Activated T-cell treated with anti-CD3 and anti-CD28 coated beads for 4 hours (primary cell): ENCODE measurements at regions not wholly inside any gene's neighbourhood (a gene's known extent, or its start where the extent isn't known, plus 50 kb on each side); places are given as distances from the start of the nearest gene placed in this dataset.

ENCODE experiments used
- DNase-seq: peaks from one replicate; pipeline ENCODE4 v3.0.0-alpha.2; 2020

DNA sequence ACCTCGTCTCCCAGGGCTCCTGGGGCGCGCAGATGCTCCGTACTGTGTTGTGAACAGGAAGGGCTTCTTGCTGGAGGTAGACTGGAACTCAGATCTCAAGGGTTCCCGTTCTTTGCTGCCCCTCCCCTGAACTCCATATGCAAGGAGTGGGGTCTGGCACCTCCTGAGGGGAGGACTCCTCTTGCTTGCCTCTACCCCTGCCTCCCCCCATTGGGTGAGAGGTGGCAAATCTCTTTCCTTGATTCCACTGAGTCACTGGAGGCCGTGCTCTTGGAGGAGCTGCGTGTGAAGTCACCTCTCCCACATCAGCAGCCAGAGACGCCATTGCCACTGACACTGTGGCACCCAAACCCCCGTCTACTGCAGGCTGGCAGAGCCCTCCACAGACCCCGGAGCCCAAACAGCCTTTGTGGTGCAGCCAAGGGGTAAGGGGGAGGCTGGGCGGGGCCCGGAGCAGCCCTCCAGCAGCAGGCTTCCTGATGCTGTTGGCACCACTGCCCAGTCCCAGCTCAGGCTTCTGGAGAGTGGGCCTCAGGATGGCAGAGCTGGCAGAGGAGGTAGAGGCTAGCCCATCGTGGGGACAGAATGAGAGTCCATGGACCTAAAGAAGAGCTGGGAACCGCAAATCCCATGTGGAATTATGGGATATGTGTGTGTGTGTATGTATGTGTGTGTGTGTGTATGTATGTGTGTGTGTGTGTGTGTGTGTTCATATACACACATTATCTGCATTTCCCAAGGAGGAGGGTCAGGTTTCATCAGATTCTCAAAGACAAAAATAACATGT lies 104.9 kb upstream of the RUNX3 start:
- DNase-seq, result no peak

DNA sequence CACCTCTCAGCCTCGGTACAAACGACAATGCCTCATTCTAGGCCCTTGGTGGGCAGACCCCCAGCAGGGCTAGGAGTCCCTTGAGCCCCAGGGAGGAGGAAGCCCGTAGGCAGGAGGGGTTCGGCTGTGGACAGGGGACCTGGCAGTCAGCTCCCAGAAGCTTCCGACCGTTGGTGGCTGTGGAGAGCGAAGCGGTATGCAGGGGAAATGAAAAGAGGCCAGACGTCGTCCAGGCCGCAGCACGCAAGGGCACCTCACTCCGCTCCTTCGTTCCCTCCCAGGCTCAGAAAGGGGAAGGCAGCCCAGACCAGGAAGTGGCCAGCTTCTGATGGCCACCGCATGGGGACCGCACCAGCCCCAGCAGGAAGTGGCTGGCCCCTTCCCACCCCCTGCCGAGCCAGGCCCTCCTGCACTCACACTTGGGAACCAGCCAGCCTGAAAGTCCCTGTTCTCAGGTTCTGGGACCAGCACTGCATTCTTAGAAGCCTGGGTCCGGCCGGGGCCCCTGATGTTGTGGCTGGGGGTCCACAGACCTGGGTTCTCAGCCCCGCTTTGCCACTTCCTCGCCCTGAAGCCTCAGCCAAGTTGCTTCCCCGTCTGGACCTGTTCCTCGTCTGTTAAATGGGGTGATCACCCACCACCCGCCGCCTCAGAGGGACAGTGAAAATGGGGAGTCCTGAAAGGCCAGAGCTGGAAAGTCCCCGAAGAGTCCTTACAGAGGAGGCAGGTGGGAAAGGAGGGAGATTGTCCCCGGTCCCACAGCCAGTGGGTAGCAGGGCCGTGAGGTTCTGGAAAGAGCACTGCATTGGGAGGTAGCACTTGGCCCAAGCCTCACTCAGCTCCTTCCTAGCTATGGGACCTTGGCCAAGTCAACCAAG lies 104.0 kb upstream of the RUNX3 start:
- DNase-seq, result no peak

DNA sequence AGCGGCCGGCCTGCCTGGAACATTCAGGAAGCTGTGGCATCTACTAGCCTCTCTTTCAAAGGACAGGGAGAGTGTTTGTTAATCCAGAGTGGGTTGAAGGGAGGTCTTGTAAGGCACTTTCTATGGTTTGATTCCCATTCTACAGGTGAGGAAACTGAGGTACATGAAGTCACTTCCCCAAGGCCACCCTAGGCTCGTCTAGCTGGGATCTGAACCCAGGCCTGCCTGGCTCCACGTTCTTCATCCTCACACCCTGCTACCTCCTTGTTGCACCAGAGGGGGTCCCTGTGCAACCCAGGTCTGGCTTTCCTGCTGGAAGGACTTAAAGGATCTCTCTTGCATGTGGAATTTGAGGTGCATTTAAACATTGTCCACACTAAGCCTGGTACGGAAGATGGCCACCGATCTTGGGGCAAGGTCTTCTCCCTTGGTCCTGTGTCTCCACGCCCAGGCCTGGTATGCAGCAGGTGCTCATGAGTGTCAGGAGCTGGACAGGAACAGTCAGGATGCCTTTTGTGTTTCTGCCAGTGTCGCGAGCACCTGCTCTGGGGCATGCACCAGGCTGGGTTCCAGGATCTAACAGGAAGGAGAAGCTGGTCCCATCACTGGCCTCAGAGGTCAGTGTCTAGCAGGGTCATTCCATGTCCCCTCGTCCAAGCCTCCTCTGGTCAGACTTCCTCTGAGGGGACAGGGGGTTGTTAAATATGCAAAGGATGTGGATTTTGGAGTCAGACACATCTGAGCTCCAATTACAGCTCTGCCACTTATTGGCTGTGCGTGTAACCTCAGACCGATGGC lies 103.2 kb upstream of the RUNX3 start:
- no peak for DNase-seq

DNA sequence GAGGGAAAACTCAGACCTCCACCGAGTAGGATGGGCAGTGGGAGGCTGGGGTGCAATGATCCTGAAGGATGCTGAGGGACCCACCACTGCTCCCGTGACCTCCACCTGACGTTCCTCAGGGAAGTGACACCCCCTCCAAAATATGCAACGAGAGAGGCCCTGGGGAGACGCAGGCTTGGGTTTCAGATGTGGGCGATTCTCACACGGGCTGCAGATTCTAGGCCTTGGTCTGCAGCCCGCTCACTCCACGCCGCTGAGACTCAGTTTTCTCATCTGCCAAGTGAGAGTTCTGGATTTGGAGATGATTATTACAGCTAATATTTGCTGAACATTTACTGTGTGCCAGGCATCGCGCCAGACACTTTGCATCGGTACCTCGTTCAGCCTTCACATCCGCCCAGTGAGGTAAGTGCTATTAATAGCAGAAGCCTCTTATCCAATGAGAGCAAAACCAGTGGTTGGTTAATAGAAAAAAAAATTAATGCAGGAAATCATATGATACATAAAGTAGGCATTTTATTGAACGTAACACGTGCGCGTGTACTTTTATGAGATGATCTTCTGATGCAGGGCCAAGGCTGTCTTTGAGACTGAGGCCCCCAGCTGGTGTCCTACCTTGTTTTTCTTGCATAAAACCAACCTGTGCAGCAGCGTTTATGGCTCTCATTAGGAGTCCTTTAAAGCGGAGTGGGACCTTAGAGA lies 102.0 kb upstream of the RUNX3 start:
- DNase-seq, result no peak

DNA sequence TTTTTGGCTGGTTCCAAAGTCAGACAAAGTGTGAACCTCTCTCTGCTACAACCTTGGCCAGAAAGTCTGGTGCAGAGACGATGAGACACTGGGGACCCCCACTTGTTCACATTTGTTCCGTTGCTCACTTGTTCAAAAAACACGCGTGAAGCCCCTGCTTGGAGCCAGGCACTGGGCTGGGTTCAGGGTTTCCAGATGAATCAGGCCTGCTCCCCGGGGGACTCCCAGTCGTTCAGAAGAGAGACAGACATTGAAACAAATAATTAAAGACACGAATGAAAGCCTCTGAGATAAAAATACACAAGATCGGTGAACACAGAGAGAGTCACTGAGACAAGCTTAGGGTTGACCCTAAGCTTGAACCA lies 101.5 kb upstream of the RUNX3 start:
- peak; percentile 39 for DNase-seq

DNA sequence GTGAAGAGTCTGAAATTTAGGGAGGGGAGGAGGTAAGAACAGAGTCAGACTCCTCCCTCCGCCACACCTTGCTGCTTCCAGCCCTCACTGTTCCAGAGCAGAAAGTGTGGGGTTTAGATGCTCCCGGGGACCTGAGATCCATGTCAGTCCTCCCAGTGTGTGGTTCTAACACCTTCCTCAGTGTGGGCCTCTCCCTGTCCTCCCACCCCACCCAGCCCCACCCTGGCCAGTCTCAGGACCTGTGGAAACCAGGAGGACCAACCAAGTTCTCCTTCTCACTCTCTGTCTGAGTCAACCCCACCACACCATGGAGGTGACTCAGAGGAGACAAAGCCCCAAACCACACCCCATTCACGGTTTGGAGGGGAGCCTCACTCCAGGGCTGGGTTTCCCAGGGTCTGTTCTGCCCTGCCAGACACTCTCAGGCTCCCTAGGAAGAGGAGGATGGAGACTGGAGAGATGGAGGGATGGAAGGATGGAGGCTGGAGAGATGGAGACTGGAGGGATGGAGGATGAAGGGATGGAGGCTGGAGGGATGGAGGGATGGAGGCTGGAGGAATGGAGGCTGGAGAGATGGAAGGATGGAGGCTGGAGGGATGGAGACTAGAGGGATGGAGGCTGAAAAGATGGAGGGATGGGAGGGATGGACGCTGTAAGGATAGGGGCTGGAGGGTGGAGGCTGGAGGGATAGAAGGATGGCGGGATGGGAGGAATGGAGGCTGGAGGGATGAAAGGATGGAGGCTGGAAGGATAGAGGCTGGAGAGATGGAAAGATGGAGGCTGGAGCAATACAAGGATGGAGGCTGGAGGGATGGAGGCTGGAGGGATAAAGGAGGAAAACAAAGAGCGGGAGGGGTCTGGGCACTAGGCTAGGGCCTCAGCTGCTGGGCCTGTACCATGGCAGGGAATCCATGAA lies 100.9 kb upstream of the RUNX3 start:
- peak; percentile 66 for DNase-seq

DNA sequence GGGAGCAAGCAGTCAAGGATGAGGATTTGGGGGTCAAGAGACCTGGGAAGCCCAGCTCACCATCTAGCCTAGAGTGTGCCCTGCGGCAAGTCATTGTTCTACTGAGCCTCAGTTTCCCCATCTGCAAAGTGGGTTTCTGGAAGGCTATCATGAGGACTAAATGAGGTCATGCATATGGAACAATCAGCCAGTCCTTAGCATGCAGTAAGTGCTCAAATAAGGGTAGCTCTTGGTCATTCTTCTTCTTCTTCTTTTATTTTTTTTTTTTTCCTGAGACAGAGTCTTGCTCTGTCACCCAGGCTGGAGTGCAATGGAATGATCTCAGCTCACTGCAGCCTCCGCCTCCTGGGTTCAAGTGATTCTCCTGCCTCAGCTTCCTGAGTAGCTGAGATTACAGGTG lies 99.9 kb upstream of the RUNX3 start:
- no peak for DNase-seq

DNA sequence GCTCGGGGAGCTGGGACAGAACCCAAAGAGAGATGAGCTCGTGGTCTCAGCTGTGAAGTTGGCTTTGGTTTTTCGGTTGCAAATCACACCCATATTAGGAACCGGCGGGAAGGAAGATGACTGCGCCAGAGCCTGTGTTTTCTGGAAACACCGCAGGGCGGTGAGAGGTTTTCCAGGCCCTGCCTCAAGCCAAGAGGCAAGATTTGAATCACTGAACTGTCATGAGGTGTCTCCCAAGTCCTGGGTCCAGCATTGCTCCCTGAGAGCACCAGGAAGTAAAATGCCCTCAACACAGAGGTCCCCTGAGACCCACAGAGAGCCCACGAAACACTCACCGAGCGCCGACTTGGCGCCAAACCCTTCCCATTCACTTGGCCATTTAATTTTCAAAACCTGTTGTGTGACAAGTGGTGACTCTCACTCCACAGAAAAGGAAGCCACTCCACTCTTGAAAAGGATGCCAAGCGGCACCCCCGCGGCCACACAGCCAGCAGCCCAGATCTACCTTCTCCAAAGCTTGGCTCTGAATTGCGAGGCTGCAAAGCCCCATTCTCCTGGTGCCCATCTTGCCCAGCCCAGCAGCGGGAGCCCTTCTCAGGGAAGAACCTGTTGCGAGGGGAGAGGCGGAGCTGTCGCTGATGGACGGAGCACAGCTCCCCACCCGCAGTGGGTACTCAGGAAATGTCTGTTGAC lies 99.0 kb upstream of the RUNX3 start:
- DNase-seq, result no peak

DNA sequence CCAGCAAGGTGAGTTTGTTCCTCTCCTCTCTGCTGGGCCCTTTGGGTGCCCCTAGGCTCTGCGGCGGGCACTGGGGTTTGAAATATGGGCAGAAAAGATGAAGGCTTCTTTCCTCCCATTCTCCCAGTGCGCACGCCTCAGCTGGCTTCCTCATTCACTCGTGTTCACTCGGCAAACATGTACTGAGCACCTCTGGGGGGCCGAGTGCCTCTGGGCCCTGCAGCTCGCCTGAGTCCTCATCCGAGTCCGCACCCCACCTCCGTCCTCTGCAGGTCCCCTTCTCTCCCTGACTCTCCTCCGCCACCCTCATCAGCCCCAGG lies 98.5 kb upstream of the RUNX3 start:
- no peak for DNase-seq

DNA sequence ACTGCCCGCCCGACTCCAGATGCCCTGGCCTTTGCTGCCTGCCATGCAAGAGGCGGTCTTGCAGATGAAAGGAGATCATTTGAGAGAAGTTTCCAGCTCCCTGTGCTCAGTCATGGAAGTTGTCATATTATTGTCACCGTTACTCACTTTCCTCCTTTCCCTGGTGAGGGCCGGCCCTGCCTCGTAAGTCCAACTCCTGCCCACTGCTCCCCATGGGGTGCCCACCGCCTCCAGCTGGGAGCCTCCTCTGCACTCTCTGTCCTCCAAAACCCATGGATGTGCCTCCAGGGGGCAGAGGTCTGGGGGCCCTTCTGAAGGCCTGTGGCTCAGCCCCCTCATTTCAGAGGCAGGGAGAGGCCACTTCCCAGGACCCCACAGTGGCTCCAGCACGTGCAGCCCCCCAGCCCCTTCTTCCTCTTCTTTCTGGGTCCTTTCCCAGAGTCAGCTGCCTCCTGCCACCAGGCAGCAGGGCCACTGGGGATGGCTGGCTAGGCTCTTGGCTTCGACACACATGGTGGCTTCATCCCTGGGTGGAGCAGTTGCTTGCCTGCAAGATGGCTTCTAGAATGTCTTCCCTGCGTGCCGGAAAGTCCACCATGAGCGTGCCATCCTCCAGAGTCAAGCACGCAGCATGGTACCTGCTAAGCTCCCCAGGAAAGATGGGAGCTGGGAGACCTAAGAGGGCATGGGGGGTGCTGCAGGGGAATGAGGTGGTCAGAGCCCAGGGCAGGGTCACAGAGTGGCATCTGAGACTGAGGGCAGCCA lies 97.9 kb upstream of the RUNX3 start:
- DNase-seq, result no peak

DNA sequence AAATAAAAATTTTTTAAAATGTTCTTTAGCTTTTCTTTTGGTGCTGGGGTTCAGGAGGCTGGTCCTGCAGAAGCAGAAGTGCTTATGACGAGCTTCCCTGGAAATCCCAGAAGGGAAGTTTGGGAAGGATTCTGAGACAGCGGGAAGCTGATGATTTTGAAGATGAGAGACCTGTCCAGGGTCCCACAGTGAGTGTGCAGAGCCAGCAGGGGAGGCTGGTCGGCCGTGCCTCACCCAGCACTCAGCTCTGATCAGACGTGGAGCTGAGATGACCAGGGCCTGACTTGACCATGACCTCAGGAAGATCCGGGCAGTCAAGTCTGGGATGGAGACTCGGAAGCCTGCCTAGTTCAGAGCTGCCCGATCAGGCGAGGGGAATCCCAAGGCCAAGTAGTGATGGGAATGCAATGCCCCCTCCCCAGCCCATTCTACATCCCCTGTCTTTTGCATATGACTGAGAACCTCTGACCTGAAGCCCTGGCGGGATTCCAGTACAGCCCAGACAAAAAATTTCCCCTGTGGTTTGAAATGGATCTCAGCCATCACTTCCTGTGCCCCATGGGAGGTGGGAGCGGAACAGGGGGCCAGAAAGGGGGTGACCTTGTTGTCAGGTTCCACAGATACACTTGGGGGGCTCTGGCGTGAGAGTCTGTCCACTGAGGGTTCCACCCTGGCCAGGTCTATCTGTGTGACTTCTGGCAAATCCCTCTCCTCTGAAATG lies 96.8 kb upstream of the RUNX3 start:
- DNase-seq, result no peak

DNA sequence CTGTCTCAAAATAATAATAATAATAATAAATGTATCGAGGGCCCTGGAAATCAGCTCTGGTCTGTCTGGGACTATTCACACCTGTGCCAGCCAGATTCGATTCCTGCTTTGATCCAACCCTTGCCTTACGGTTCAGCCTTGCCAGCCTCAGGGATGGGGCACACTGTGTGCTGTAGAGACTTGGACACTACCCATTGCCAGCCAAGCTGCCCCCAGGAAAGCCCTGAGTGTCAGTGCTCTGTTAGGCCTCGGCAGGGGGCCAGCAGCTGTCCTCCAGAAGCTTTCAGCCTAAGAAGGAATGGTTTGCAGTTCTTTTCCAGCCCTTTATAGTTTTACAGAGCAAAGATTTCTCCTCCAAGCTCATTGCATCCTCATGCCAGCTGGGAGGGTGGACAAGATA lies 96.2 kb upstream of the RUNX3 start:
- DNase-seq, result no peak

DNA sequence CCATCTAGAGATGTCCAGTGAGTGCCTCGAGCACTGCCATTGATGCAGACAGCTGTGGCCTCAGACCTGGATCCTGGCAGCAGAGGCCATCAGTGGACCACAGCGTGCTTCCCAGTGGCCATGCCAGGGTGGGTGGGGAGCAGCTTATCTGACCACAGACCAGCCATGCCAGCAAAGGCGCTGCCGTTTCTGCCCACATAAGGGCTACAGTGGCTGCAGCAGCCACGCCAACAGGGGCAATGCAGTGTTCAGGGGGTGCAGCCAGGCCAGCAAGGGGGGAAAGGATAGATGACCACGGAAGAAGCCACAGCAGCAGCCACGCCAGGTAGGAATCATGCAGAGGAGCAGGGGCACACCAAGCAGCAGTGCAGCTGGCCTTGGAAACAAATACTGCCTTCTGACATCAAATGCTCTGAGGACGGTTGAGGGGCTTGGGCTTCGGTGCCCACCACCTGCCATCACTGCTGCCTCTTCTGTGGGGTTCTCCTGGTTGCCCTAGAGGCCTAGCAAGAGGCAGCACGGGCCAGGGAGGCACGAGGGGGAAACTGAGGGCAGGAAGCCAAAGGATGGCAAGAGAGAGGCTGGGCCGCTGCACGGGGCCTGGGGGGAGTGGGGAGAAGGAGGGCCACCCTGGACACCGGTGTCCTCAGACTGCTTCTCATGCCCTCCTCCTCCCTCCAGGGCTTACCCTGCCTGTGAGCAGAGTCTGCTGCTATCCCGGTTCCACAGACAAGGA lies 94.7 kb upstream of the RUNX3 start:
- no peak for DNase-seq

DNA sequence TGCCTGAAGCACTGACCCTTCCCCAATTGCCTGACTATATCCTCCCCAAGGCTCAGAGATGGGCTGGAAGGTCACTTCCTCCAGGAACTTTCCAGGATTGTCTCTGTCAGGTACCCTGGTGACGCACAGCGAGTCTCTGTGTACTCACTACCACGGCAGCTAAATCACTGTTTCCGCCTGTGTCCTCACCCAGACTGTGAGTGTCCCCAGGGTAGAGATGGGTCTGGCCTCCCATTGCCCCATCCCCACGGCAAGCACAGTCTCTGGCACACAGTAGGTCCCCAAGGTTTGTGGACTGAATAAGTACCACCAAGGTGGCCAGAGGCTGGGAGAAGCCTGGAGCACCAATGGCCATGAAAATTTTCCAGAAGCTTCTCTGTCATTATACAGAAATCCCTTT lies 93.8 kb upstream of the RUNX3 start:
- DNase-seq, result no peak

DNA sequence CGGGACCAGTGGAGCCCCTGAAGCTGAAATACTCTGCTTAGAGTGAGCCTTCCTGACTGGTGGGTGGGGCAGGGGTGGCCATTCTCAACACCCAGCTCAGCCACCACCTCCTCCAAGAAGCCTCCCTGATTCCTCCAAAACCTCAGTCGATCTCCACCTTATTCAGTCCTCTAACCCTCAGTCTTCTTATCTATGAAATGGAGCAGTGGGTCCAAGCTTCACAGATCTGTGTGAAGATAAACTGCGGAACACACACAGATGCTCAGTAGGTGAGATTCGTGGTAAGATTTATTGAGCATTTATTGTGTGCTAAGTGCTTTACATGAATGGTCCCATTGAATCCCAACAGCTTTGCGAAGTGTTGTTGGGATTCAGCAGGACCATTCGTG lies 93.1 kb upstream of the RUNX3 start:
- DNase-seq, result no peak

DNA sequence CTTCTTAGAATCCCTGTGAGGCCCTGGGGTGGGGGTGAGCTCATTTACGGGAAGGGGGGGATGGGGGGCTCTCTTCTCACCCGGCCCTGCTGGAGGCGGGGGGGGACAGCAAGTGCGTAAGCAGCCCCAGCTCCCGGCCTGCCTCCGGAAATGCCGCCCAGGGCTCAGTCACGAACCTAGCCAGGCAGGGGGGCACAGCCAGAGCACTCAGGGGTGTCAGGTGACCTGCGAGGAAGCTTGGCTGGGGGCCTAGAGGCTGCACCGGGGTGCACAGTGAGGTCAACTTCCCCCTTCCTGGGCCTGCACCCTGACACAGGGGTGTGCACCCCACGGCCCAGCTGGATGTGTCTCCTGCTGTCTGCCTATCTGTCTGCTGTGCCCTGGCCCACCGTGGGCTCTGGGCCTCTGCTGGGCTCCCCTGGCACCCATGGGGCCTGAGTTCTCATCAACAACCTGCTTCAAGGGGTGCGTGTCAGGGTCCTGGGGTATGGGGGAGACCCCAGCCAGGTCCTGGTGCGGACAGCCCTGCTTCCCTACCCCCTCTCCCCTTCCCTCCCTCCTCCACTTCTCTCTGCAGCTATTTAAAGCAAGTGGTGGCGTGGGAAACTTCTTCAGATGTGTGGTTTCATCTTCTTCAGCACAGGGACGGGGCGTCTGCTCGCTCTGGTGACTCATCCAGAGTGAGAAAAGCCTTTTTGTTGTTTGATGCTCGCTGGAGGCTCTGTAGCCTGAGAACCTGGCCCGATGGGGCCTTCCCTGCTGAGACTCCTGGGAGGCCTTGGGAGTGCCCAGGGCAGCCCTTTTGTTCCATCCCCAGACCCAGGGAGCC lies 92.5 kb upstream of the RUNX3 start:
- DNase-seq, result peak; percentile 86

DNA sequence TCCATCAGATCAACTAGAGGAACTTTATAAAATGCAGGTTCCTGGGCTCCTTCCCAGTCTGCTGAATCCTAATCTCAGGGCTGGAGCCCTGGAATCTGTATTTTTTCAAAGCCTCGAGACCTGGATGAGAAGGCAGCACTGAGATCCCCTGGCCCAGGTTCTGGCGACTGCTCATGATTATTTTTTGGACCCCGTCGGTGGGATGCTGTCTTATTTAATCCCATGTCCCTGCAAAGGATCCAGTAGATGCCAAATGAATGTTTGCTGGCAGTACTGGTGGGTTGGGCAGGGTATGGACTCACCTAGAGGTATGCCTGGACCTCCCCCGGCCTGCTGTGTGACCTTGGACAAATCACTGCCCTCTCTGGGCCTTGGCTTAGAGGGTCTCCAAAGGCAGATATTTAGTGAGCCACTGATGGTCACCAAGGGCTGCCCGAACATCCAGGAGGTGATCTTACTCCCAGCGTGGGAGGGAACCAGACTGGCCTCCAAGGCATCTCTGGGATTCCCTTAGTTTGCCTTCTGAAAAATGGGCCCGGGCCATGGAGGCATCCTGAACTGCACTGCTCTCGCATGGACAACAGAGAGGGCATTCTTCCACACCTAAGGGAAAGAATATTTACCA lies 91.6 kb upstream of the RUNX3 start:
- DNase-seq, result no peak
